ENCODE measurements at regions not wholly inside any gene's neighbourhood (a gene's known extent, or its start where the extent isn't known, plus 50 kb on each side); places are given as distances from the start of the nearest gene placed in this dataset.

- Histone ChIP-seq H3K4me3 (ENCODE audit: control insufficient read depth in 2 of 3, extremely low read depth in 1 of 3, insufficient read depth in 2 of 3, low read depth in 1 of 3, low read length in 3 of 3) (no peak overlapping the region), H3K4me2 (ENCODE audit: control insufficient read depth, extremely low read depth, insufficient read depth, low read depth, low read length) (no peak overlapping the region), H3K9ac (ENCODE audit: control insufficient read depth, extremely low read depth, insufficient read depth, low read length) (no peak overlapping the region), H3K4me1 (ENCODE audit: control insufficient read depth, extremely low read depth, insufficient read depth, low read length) (no peaks in the 10 kb centered on the region), H3K36me3 (ENCODE audit: control insufficient read depth in 2 of 2, extremely low read depth in 1 of 2, insufficient read depth in 2 of 2, low read length in 2 of 2) (no peaks in the 10 kb centered on the region), H3K9me1 (ENCODE audit: control insufficient read depth, extremely low read depth, insufficient read depth, low read length) (no peaks in the 10 kb centered on the region), H3K9me3 (ENCODE audit: control insufficient read depth, low read depth, low read length) (no peaks in the 10 kb centered on the region), H2AFZ (ENCODE audit: control insufficient read depth, low read length) (no peak overlapping the region), H4K20me1 (ENCODE audit: control insufficient read depth, extremely low read depth, insufficient read depth, low read length) (no peaks in the 10 kb centered on the region), H3K27ac (ENCODE audit: control insufficient read depth, insufficient read depth, low read length) (no peak overlapping the region), H3K27me3 (ENCODE audit: control insufficient read depth, extremely low read depth, insufficient read depth, low read length) (no peaks in the 10 kb centered on the region), H3K79me2 (ENCODE audit: control insufficient read depth, insufficient read depth, low read length) (no peaks in the 10 kb centered on the region)
- FAIRE-seq (no peak), DNase-seq (ENCODE audit: low read depth, low spot score) (no peak)
- dilution Hi-C loops (cut with MboI; ENCODE audit: extremely low pct_ligation_motif_present, low sequenced_read_pairs): no loop called here
- TF ChIP-seq, protein P1, sequence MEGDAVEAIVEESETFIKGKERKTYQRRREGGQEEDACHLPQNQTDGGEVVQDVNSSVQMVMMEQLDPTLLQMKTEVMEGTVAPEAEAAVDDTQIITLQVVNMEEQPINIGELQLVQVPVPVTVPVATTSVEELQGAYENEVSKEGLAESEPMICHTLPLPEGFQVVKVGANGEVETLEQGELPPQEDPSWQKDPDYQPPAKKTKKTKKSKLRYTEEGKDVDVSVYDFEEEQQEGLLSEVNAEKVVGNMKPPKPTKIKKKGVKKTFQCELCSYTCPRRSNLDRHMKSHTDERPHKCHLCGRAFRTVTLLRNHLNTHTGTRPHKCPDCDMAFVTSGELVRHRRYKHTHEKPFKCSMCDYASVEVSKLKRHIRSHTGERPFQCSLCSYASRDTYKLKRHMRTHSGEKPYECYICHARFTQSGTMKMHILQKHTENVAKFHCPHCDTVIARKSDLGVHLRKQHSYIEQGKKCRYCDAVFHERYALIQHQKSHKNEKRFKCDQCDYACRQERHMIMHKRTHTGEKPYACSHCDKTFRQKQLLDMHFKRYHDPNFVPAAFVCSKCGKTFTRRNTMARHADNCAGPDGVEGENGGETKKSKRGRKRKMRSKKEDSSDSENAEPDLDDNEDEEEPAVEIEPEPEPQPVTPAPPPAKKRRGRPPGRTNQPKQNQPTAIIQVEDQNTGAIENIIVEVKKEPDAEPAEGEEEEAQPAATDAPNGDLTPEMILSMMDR (optimal IDR thresholded peaks at IDR 0.05 in 1 of 3, IDR thresholded peaks at IDR 0.05 in 1 of 3, conservative IDR thresholded peaks at IDR 0.05 in 1 of 3; ENCODE audit: extremely low read depth in 1 of 3, insufficient read depth in 2 of 3, low read length in 3 of 3): no peak
Observed at GRCh38 chr9:118336250-118336942, 632.2 kb downstream of the TLR4 start.

GRCh38 chr9:118336943-118337330 is 632.7 kb downstream of the TLR4 start:
- TF ChIP-seq EZH2 (IDR thresholded peaks at IDR 0.05; ENCODE audit: low read length): no peak
- TF ChIP-seq, protein P1 (optimal IDR thresholded peaks at IDR 0.05 in 1 of 3, IDR thresholded peaks at IDR 0.05 in 1 of 3, conservative IDR thresholded peaks at IDR 0.05 in 1 of 3; ENCODE audit: extremely low read depth in 1 of 3, insufficient read depth in 2 of 3, low read length in 3 of 3): no peak

More at GRCh38 chr9:118336943-118337330, 632.7 kb downstream of the TLR4 start:
- Histone ChIP-seq H3K4me3 (ENCODE audit: control insufficient read depth in 2 of 3, extremely low read depth in 1 of 3, insufficient read depth in 2 of 3, low read depth in 1 of 3, low read length in 3 of 3) (no peak overlapping the region), H3K79me2 (ENCODE audit: control insufficient read depth, insufficient read depth, low read length) (no peaks in the 10 kb centered on the region), H3K9me3 (ENCODE audit: control insufficient read depth, low read depth, low read length) (no peaks in the 10 kb centered on the region), H3K4me2 (ENCODE audit: control insufficient read depth, extremely low read depth, insufficient read depth, low read depth, low read length) (no peak overlapping the region), H4K20me1 (ENCODE audit: control insufficient read depth, extremely low read depth, insufficient read depth, low read length) (no peaks in the 10 kb centered on the region), H3K36me3 (ENCODE audit: control insufficient read depth in 2 of 2, extremely low read depth in 1 of 2, insufficient read depth in 2 of 2, low read length in 2 of 2) (no peaks in the 10 kb centered on the region), H2AFZ (ENCODE audit: control insufficient read depth, low read length) (no peak overlapping the region), H3K4me1 (ENCODE audit: control insufficient read depth, extremely low read depth, insufficient read depth, low read length) (no peaks in the 10 kb centered on the region), H3K27me3 (ENCODE audit: control insufficient read depth, extremely low read depth, insufficient read depth, low read length) (no peaks in the 10 kb centered on the region), H3K9me1 (ENCODE audit: control insufficient read depth, extremely low read depth, insufficient read depth, low read length) (no peaks in the 10 kb centered on the region), H3K9ac (ENCODE audit: control insufficient read depth, extremely low read depth, insufficient read depth, low read length) (no peak overlapping the region), H3K27ac (ENCODE audit: control insufficient read depth, insufficient read depth, low read length) (no peak overlapping the region)
- dilution Hi-C loops (cut with MboI; ENCODE audit: extremely low pct_ligation_motif_present, low sequenced_read_pairs): no loop called here
- FAIRE-seq (no peak), DNase-seq (ENCODE audit: low read depth, low spot score) (no peak)
